ENCODE measurements at regions not wholly inside any gene's neighbourhood (a gene's known extent, or its start where the extent isn't known, plus 50 kb on each side); places are given as distances from the start of the nearest gene placed in this dataset.
A peak's percentile ranks its signal among the peaks of the same experiment; 100 is the strongest.

DNA sequence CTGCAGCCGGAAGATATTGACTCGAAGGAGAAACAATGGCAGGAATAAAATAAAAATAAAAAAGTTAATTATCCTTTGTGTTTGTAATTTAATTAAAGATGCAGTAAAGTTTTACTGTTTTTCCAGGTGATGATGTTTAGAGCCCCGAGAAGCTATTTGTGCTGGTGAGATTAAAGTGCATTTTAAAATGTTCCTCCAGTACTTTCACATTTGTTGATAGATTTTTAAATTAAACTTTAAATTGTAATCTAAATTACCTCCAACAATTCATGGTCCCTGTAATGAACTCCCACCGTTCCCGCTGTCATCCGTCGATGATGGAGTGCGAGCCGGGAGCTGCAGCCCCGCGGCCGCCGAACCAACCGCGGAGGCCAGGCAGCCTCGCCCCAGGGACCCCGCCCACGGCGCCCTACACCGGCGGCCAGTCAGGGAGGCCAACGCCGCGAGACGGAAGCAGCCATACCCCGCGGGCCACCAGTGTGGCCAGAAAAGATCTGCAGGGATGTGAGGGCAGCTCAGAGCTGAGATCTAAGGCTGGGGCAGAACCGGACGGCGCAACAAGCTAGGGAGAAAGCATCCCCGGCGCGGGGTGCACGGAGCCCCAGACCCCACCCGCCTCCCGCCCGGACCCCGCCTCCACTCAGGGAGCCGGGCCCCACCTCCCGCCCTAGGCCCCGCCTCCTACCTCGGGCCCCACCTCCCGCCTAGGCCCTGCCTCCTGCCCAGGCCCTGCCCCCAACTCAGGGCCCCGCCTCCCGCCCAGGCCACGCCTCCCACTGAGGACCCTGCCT is 104.0 kb downstream of the FAM53A start:
- H3K4me3 ChIP-seq (ENCODE audit: low read depth, low read length): no peak overlapping the region
- TF ChIP-seq, protein P1, sequence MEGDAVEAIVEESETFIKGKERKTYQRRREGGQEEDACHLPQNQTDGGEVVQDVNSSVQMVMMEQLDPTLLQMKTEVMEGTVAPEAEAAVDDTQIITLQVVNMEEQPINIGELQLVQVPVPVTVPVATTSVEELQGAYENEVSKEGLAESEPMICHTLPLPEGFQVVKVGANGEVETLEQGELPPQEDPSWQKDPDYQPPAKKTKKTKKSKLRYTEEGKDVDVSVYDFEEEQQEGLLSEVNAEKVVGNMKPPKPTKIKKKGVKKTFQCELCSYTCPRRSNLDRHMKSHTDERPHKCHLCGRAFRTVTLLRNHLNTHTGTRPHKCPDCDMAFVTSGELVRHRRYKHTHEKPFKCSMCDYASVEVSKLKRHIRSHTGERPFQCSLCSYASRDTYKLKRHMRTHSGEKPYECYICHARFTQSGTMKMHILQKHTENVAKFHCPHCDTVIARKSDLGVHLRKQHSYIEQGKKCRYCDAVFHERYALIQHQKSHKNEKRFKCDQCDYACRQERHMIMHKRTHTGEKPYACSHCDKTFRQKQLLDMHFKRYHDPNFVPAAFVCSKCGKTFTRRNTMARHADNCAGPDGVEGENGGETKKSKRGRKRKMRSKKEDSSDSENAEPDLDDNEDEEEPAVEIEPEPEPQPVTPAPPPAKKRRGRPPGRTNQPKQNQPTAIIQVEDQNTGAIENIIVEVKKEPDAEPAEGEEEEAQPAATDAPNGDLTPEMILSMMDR (IDR thresholded peaks at IDR 0.05; ENCODE audit: borderline replicate concordance, insufficient read depth, low read depth, low read length): no peak

DNA sequence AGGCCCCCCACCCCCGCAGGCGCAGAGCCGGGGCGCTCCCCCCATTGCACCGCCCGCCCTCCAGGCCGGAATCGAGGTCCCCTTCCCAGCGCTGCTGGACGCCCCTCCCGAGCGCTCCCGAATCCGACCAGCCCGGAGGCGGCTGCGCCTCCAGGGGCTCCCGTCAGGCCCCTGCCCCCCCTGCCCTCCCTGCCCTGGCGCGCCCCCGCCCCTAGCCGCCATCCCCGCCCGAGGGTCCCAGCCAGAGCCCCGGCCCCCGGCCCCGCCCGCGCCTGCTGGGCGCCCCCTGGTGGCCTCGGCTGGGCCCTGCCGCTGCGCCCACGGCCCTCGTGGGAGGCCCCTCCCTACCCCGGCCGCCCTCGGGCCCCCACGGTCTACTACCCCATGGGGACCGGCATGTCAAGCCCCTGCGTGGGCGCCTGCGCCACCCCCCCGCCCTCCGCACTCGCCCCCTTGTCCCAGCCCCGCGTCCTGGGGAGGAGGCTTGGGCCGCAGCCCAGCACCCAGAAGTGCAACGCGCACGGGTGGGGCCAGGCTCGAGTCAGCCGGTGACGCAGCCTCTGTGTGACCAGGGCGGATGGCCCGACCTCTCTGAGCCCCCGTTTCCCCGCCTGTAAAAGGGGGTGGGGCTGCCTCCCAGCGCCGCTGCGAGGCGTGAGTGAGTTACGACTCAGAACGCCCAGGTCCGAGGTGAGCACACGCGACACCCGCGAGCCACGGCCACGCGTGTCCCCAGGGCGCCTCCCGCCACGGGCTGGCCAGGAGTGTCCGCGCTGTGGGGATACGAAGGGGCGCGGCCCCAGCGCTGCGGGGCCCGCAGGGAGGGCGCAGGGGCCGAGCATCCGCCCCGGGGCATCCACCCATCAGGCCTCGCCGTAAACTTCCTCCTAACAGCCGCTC is 104.9 kb downstream of the FAM53A start:
- TF ChIP-seq, protein P1 (IDR thresholded peaks at IDR 0.05; ENCODE audit: borderline replicate concordance, insufficient read depth, low read depth, low read length): peak; percentile 70
- H3K4me3 ChIP-seq (ENCODE audit: low read depth, low read length): peak overlapping the region; percentile 51

DNA sequence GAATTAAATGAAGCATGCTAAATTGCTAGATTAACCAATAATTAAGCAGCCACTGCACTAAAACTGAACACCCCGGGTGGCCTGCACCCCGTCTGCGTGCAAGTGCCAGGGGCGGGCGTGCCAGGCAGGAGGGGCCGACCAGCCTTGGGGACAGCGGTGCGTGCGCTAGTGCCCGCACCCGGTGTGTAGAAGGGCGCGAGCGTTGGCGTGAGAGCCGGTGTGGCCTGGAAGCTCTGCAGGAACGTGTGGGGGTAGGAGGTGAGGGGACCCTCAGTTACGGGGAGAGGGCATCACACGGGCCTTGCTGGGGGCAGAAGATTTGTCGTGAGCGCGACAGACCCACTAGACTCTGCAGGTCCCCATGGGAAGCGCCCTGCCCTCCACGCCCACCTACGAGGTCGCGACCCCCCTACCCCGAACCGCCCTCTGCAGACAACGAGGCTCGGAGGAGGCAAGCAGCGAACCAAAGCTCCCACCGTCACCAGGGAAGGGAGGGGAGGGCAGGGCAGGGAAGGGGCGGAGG is 105.8 kb downstream of the FAM53A start:
- H3K4me3 ChIP-seq (ENCODE audit: low read depth, low read length): no peak overlapping the region
- TF ChIP-seq, protein P1 (IDR thresholded peaks at IDR 0.05; ENCODE audit: borderline replicate concordance, insufficient read depth, low read depth, low read length): no peak

DNA sequence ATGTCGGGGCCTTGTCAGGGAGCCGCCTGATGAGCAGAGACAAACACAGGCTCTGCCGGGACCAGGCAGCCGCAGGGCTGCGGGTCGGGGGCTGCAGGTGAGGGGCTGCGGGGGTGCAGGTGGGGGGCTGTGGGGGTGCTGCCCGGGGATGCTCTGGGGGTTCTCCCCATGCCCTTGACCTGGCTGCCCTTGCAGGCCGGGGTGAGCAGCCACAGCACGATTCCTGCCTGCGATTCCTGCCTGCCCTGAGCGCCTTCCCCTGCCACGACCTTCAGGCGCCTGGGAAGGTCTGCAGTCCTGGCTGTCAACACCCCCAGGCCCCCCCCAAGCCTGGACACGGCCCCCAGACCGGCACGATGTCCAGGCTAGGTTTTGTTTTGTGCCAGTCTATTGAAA is 106.3 kb downstream of the FAM53A start:
- H3K4me3 ChIP-seq (ENCODE audit: low read depth, low read length): no peak overlapping the region
- TF ChIP-seq, protein P1 (IDR thresholded peaks at IDR 0.05; ENCODE audit: borderline replicate concordance, insufficient read depth, low read depth, low read length): no peak

DNA sequence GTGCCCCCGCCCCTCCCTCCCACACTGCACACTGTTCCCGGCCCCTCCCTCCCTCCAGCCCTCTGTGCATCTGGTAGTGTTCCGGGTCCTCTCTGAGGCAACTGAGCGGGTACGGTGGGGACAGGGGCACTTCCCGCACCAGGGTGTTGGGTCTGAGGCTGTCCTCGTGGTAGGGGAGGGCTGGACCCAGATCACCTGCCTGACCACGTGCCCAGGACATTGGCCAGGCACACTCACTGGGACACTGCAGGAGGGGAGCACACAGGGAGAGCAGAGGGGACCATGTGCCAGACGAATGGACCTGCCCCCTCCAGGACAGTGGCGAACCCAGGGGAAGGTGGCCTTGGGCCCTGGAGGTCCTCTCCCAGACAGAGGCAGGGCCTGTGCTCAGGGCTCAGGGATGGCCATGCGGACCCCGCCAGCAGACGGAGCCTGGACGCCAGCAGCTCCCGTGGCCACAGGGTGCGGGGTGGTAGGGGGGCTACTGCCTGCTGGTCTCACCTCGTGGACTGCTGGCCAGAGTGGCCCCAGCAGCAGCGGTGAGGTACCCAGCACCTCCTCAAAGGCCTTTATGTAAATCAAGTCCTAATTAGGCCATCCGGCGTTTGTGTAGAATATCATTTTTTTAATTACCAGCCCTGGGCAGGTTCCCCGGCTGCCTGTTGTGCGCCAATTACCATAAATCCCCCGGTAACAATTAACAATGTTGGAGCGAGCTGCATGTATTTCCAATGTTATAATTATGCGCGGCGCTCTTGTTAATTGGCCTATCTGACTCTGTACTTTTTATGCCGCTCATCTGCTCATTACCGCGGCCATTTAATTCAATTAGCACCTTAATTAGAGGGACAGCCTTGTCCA is 106.9 kb downstream of the FAM53A start:
- H3K4me3 ChIP-seq (ENCODE audit: low read depth, low read length): no peak overlapping the region
- TF ChIP-seq, protein P1 (IDR thresholded peaks at IDR 0.05; ENCODE audit: borderline replicate concordance, insufficient read depth, low read depth, low read length): no peak

DNA sequence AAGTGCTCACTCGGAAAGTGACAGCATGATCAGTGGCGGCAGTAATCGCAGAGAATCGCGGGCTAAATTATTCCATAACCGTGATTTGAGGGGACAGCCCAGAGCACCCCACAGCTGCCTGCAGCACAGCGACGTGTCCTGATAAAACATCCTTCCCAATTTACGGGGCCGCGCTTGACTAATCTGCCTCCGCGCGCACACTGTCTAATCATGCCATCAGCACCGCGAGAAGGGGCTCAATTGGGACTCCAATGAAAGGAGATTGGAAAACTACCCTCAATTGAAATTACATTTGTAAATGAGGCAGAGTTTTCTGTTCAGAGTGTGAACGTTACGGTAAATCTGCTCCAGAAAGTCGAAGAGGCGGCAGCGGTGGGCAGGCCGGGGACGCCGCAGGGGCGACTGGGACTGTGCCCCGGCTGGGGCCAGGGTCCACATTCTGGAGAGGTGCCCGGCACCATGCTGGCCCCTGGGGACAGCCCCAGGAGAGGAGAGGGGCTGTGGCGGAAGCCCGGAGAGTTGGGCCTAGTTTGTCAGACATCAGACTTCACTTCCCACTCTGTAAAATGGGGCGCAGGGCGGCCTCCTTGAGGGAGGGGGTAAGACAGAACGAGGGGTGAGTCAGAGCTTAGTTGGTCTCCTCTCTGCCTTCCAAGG is 107.7 kb downstream of the FAM53A start:
- TF ChIP-seq, protein P1 (IDR thresholded peaks at IDR 0.05; ENCODE audit: borderline replicate concordance, insufficient read depth, low read depth, low read length): no peak
- no peak overlapping the region for H3K4me3 ChIP-seq (ENCODE audit: low read depth, low read length)

Measured in GM12875 (cell line).